Peyer's patch (tissue), 4 donors: ENCODE measurements at regions not wholly inside any gene's neighbourhood (a gene's known extent, or its start where the extent isn't known, plus 50 kb on each side); places are given as distances from the start of the nearest gene placed in this dataset.

Experiments used
- CTCF ChIP-seq, 6 experiments: fragments of 450-650 bp in 4 of 6; fragments of 200-600 bp in 2 of 6; sonication (generic) in 1 of 6; IDR thresholded peaks; one replicate each; pipeline ENCODE4 v1.5.1; 2017 to 2019; ENCODE audit warnings: antibody characterized with exemption in 6 of 6, mild to moderate bottlenecking in 3 of 6, moderate library complexity in 1 of 6
- POLR2A ChIP-seq, 2 donors: fragments of 450-650 bp; IDR thresholded peaks; one replicate each; pipeline ENCODE4 v1.5.1; 2017; ENCODE audit warnings: antibody characterized with exemption in 2 of 2, mild to moderate bottlenecking in 2 of 2, moderate library complexity in 2 of 2

DNA sequence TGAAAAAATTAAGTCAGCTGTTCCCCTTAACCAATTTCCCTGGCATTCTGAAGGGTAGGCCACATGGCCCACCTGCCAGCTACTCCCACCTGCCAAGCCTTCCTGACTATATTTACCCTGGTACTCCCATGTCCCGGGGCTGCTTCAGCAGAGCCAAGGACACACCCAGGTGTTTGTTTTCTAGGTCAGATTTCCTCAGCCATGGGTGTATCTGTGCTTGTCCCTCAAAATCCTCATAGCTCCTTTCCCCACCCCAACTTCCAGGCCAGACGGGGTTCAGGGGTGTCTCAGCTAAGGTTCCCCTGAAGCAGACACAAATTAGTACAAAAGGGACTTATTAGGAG, 139.4 kb upstream of the CDYL start:
- TF ChIP-seq CTCF (IDR thresholded peaks at IDR 0.05) (no peak), POLR2A (IDR thresholded peaks at IDR 0.05) (no peak)
